HCT116 (cell line): ENCODE measurements at regions not wholly inside any gene's neighbourhood (a gene's known extent, or its start where the extent isn't known, plus 50 kb on each side); places are given as distances from the start of the nearest gene placed in this dataset.

Source experiments
- ATAC-seq: fragments of 200-7000 bp; cut with Tn5 transposase; 2 replicates; pipeline ENCODE4 v1.9.1; 2020; ENCODE audit warnings: mild to moderate bottlenecking, moderate library complexity
- BruUV-seq: library from RNA; stranded (reverse); fragments of 400-500 nt; replicated peaks from 2 replicates; lab custom pipeline; 2021; lab: Mats Ljungman, UMichigan
- CTCF ChIA-PET: fragments of 300-600 bp; sonication (Branson Sonifier 250); formaldehyde crosslinking; loops from one replicate; lab custom pipeline; 2021; ENCODE audit warnings: antibody characterized with exemption; lab: Charles Lee
- POLR2A ChIA-PET: fragments of 300-600, 350-600 bp; sonication (Branson Sonifier 250); formaldehyde crosslinking; loops from one replicate; lab custom pipeline; 2021; ENCODE audit warnings: antibody characterized with exemption; lab: Charles Lee
- RAD21 ChIA-PET, 2 experiments: fragments of 300-600 bp; sonication (Branson Sonifier 250); formaldehyde crosslinking; loops; one replicate each; lab custom pipeline; 2023; ENCODE audit warnings: low total read pairs in 2 of 2; ENCODE audit not compliant: uncharacterized antibody in 2 of 2, unreplicated experiment in 2 of 2, low non-redundant PET in 1 of 2; lab: Charles Lee
- DNase-seq: peaks from one replicate; pipeline ENCODE4 v3.0.0-alpha.2; 2010; ENCODE audit warnings: low read depth, low spot score
- H2AFZ ChIP-seq: fragments of 200-600 bp; shearing (Covaris generic), sonication (generic); 2 replicates; pipeline ENCODE4 v1.6.1; 2017; ENCODE audit warnings: low read depth, mixed run types, mixed read lengths, antibody characterized with exemption, low read length; ENCODE audit not compliant: poor library complexity, severe bottlenecking
- H3K27ac ChIP-seq: 2 replicates; pipeline ENCODE4 v1.5.1; 2012; ENCODE audit warnings: low read depth, low read length
- H3K27me3 ChIP-seq: fragments of 200-600 bp; sonication (generic); 2 replicates; pipeline ENCODE4 v1.6.1; 2016; ENCODE audit warnings: mixed run types, low read length, mixed read lengths; ENCODE audit not compliant: insufficient read depth
- H3K36me3 ChIP-seq, 2 experiments: fragments of 200-500 bp in 1 of 2; fragments of 200-600 bp in 1 of 2; sonication (Bioruptor generic) in 1 of 2; sonication (generic) in 1 of 2; 2 replicates each; pipeline versions ENCODE4 v1.5.1 to v1.6.1; 2014 to 2016; ENCODE audit warnings: low read length in 2 of 2, inconsistent platforms in 1 of 2, mixed read lengths in 1 of 2, mixed run types in 1 of 2; ENCODE audit not compliant: insufficient read depth in 2 of 2, control insufficient read depth in 1 of 2
- H3K4me1 ChIP-seq, 2 experiments: fragments of 200-600 bp in 1 of 2; sonication (generic) in 1 of 2; 2 replicates each; pipeline versions ENCODE4 v1.5.1 to v1.6.1; 2012 to 2017; ENCODE audit warnings: low read length in 2 of 2, inconsistent platforms in 1 of 2, mild to moderate bottlenecking in 1 of 2, mixed read lengths in 1 of 2, mixed run types in 1 of 2, moderate library complexity in 1 of 2; ENCODE audit not compliant: insufficient read depth in 2 of 2, control insufficient read depth in 1 of 2
- H3K4me2 ChIP-seq: fragments of 200-600 bp; sonication (generic); 2 replicates; pipeline ENCODE4 v1.6.1; 2017; ENCODE audit warnings: mixed run types, low read length, mixed read lengths
- H3K4me3 ChIP-seq, 2 experiments: fragments of 200-600 bp in 1 of 2; sonication (generic) in 1 of 2; replicated peaks in 1 of 2; 2 replicates each; pipeline ENCODE4 v1.5.1; 2011 to 2016; ENCODE audit warnings: low read length in 2 of 2, control low read depth in 1 of 2, low read depth in 1 of 2, mild to moderate bottlenecking in 1 of 2, mixed read lengths in 1 of 2, mixed run types in 1 of 2
- H3K79me2 ChIP-seq: fragments of 200-600 bp; sonication (generic); 2 replicates; pipeline ENCODE4 v1.6.1; 2017; ENCODE audit warnings: mild to moderate bottlenecking, mixed run types, low read length, moderate library complexity, mixed read lengths; ENCODE audit not compliant: insufficient read depth
- H3K9ac ChIP-seq: fragments of 200-600 bp; sonication (generic); 2 replicates; pipeline ENCODE4 v1.6.1; 2016; ENCODE audit warnings: low read length, mixed read lengths
- H3K9me2 ChIP-seq: fragments of 200-600 bp; sonication (generic), shearing (Covaris generic); 2 replicates; pipeline ENCODE4 v1.6.1; 2017; ENCODE audit warnings: mixed run types, mild to moderate bottlenecking, moderate library complexity; ENCODE audit not compliant: insufficient read depth
- H3K9me3 ChIP-seq, 2 experiments: fragments of 200-500 bp in 1 of 2; fragments of 200-600 bp in 1 of 2; sonication (Bioruptor generic) in 1 of 2; sonication (generic) in 1 of 2; 2 replicates each; pipeline ENCODE4 v1.6.1; 2014 to 2017; ENCODE audit warnings: low read length in 2 of 2, mixed read lengths in 2 of 2, inconsistent platforms in 1 of 2, low read depth in 1 of 2, mild to moderate bottlenecking in 1 of 2, mixed run types in 1 of 2, moderate library complexity in 1 of 2; ENCODE audit not compliant: control insufficient read depth in 1 of 2, insufficient read depth in 1 of 2
- H4K20me1 ChIP-seq: fragments of 200-600 bp; sonication (generic), shearing (Covaris generic); 2 replicates; pipeline ENCODE4 v1.6.1; 2017; ENCODE audit warnings: mixed run types, mild to moderate bottlenecking, moderate library complexity; ENCODE audit not compliant: insufficient read depth
- CBX3 ChIP-seq: IDR thresholded peaks from 2 replicates; pipeline ENCODE4 v1.6.1; 2012; ENCODE audit warnings: low read depth
- CEBPB ChIP-seq: IDR thresholded peaks from 2 replicates; pipeline ENCODE4 v1.6.1; 2012; ENCODE audit warnings: low read depth
- EZH2 ChIP-seq: fragments of 200-600 bp; sonication (generic); IDR thresholded peaks from 2 replicates; pipeline ENCODE4 v1.6.1; 2017; ENCODE audit warnings: antibody characterized with exemption, mixed run types
- SIN3A ChIP-seq: IDR thresholded peaks from 2 replicates; pipeline ENCODE4 v1.6.1; 2012; ENCODE audit warnings: low read depth
- SP1 ChIP-seq: IDR thresholded peaks from 2 replicates; pipeline ENCODE4 v1.6.1; 2012; ENCODE audit warnings: low read depth
- TCF7L2 ChIP-seq: IDR thresholded peaks from 2 replicates; pipeline ENCODE4 v1.7.0; 2011; ENCODE audit warnings: borderline replicate concordance, inconsistent platforms; ENCODE audit not compliant: insufficient read depth, insufficient read length; ENCODE audit errors: extremely low read depth
- YY1 ChIP-seq: IDR thresholded peaks from 2 replicates; pipeline ENCODE4 v1.6.1; 2011; ENCODE audit warnings: low read length, low read depth, moderate library complexity, mild to moderate bottlenecking; ENCODE audit not compliant: insufficient replicate concordance; ENCODE audit errors: extremely low read depth
- ZFX ChIP-seq: fragments of 450-650 bp; IDR thresholded peaks from 2 replicates; pipeline ENCODE4 v1.6.1; 2017
- ZNF274 ChIP-seq: fragments of 200-500 bp; sonication (Bioruptor generic); IDR thresholded peaks from 2 replicates; pipeline ENCODE4 v1.6.1; 2014; ENCODE audit warnings: mild to moderate bottlenecking, low read depth, low read length, inconsistent platforms
- intact Hi-C: fragments of 100-400 bp; cut with micrococcal nuclease; formaldehyde crosslinking; loops from 2 replicates; pipeline ENCODE4 v1.10.0; 2022
- TF ChIP-seq, protein P1 (sequence below), 3 experiments: fragments of 200-600 bp in 1 of 3; sonication (generic) in 1 of 3; IDR thresholded peaks in 2 of 3; conservative IDR thresholded peaks in 1 of 3; 2 replicates each; pipeline ENCODE4 v1.5.1; 2012 to 2017; ENCODE audit warnings: low read depth in 2 of 3, low read length in 2 of 3, antibody characterized with exemption in 1 of 3, borderline replicate concordance in 1 of 3, control low read depth in 1 of 3, mild to moderate bottlenecking in 1 of 3, mixed read lengths in 1 of 3, mixed run types in 1 of 3, moderate library complexity in 1 of 3; ENCODE audit not compliant: insufficient read depth in 1 of 3

- Histone ChIP-seq H3K27me3 (no peaks in the 10 kb centered on the region), H2AFZ (no peak overlapping the region), H3K27ac (no peak overlapping the region), H3K9ac (no peak overlapping the region), H3K36me3 (no peaks in the 10 kb centered on the region), H3K4me3 (no peak overlapping the region), H3K9me2 (no peaks in the 10 kb centered on the region), H4K20me1 (no peaks in the 10 kb centered on the region), H3K4me1 (peaks cover 10 to 19% of the 10 kb centered on the region in 2 experiments; a peak in 3 of 4 replicates), H3K4me2 (no peak overlapping the region), H3K9me3 (no peaks in the 10 kb centered on the region), H3K79me2 (no peaks in the 10 kb centered on the region)
- RAD21 ChIA-PET: no interaction called here
- DNase-seq: no peak
- CTCF ChIA-PET: no interaction called here
- no peak for TF ChIP-seq CBX3
- no peak for TF ChIP-seq ZFX
- no peak for TF ChIP-seq EZH2
- no peak for TF ChIP-seq YY1
- no peak for TF ChIP-seq SIN3A
- TF ChIP-seq TCF7L2: no peak
- no peak for TF ChIP-seq CEBPB
- TF ChIP-seq ZNF274: no peak
- no peak for TF ChIP-seq SP1
- ATAC-seq: no peak
- POLR2A ChIA-PET: no interaction called here
- intact Hi-C loops: loop anchor here (5.0 kb wide), 1 partner anchor 146 kb away; the partner anchor contains the start of gene UGP2
- BruUV-seq: no TSS peak
Measured at GRCh38 chr2:63696496-63696895, 107.7 kb downstream of the MDH1 start.

DNA sequence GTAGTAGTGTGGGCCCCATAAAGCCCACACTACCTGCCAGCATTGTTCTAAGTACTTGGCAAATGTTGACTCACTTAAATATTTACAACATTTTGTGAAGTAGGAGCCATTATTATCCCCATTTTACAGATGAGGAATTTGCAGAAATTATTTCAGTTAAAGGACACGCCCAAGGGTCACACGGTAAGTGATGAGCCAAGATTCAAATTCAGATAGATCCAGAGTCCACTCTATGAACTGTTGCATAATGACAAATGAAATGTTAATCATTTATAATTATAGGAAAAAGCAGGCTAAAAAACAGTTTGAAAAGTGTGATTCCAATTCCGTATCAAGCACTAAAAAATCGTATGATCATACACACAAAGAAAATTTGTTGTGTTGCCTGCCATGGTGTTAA, 108.4 kb downstream of the MDH1 start:
- peaks cover 10 to 19% of the 10 kb centered on the region in 2 experiments; a peak in 3 of 4 replicates for H3K4me1 ChIP-seq
- H3K27me3 ChIP-seq: no peaks in the 10 kb centered on the region
- no peaks in the 10 kb centered on the region for H3K9me3 ChIP-seq
- no peaks in the 10 kb centered on the region for H4K20me1 ChIP-seq
- DNase-seq: no peak
- TF ChIP-seq, protein P1, sequence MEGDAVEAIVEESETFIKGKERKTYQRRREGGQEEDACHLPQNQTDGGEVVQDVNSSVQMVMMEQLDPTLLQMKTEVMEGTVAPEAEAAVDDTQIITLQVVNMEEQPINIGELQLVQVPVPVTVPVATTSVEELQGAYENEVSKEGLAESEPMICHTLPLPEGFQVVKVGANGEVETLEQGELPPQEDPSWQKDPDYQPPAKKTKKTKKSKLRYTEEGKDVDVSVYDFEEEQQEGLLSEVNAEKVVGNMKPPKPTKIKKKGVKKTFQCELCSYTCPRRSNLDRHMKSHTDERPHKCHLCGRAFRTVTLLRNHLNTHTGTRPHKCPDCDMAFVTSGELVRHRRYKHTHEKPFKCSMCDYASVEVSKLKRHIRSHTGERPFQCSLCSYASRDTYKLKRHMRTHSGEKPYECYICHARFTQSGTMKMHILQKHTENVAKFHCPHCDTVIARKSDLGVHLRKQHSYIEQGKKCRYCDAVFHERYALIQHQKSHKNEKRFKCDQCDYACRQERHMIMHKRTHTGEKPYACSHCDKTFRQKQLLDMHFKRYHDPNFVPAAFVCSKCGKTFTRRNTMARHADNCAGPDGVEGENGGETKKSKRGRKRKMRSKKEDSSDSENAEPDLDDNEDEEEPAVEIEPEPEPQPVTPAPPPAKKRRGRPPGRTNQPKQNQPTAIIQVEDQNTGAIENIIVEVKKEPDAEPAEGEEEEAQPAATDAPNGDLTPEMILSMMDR (IDR thresholded peaks at IDR 0.05 in 2 of 3, conservative IDR thresholded peaks at IDR 0.05 in 1 of 3; ENCODE audit: borderline replicate concordance in 1 of 3, insufficient read depth in 1 of 3, low read depth in 2 of 3, low read length in 2 of 3): no peak
- TF ChIP-seq, all 23 proteins: peak for 0
- Histone ChIP-seq H3K9ac (no peak overlapping the region), H3K4me2 (no peak overlapping the region), H2AFZ (no peak overlapping the region), H3K27ac (no peak overlapping the region), H3K9me2 (no peaks in the 10 kb centered on the region), H3K79me2 (no peaks in the 10 kb centered on the region), H3K36me3 (no peaks in the 10 kb centered on the region), H3K4me3 (no peak overlapping the region)
- ChIA-PET CTCF (no interaction called here), POLR2A (no interaction called here), RAD21 (no interaction called here)
- ATAC-seq: no peak
- BruUV-seq: no TSS peak
- intact Hi-C loops: loop anchor here (5.0 kb wide), 1 partner anchor 145 kb away; the partner anchor contains the start of gene UGP2
